Astrocyte (in vitro differentiated cells and primary cell): ENCODE measurements at regions not wholly inside any gene's neighbourhood (a gene's known extent, or its start where the extent isn't known, plus 50 kb on each side); places are given as distances from the start of the nearest gene placed in this dataset.
"Not testable (repeated sequence)": the region's sequence is repeated elsewhere in the genome, so short reads cannot be mapped to it uniquely, and the experiment has no call there.

ENCODE experiments used
- DNase-seq: peaks from one replicate; pipeline ENCODE4 v3.0.0-alpha.2; 2010; ENCODE audit warnings: low read depth
- FAIRE-seq: peaks from 2 replicates; lab custom pipeline; 2011; peaks lifted over from hg19 to GRCh38; lab: Jason Lieb, UNC
- H2AFZ ChIP-seq: 2 replicates; pipeline ENCODE4 v1.6.0; 2012; ENCODE audit warnings: low read depth, low read length, inconsistent platforms
- H3K27ac ChIP-seq: 2 replicates; pipeline ENCODE4 v1.5.1; 2011; ENCODE audit warnings: low read depth, low read length, inconsistent platforms
- H3K27me3 ChIP-seq: 2 replicates; pipeline ENCODE4 v1.6.0; 2011; ENCODE audit warnings: low read length, inconsistent platforms; ENCODE audit not compliant: insufficient read depth
- H3K36me3 ChIP-seq: 2 replicates; pipeline ENCODE4 v1.5.1; 2011; ENCODE audit warnings: low read length, inconsistent platforms; ENCODE audit not compliant: insufficient read depth
- H3K4me1 ChIP-seq: 2 replicates; pipeline ENCODE4 v1.5.1; 2011; ENCODE audit warnings: low read length, inconsistent platforms; ENCODE audit not compliant: insufficient read depth
- H3K4me2 ChIP-seq: 2 replicates; pipeline ENCODE4 v1.6.0; 2012; ENCODE audit warnings: low read length, inconsistent platforms
- H3K4me3 ChIP-seq: 2 replicates; pipeline ENCODE4 v1.5.1; 2011; ENCODE audit warnings: low read depth, mild to moderate bottlenecking, low read length, inconsistent platforms; ENCODE audit not compliant: insufficient read depth
- H3K79me2 ChIP-seq: 2 replicates; pipeline ENCODE4 v1.6.0; 2012; ENCODE audit warnings: mild to moderate bottlenecking, low read length, inconsistent platforms; ENCODE audit not compliant: insufficient read depth
- H3K9ac ChIP-seq: 2 replicates; pipeline ENCODE4 v1.6.0; 2012; ENCODE audit warnings: mild to moderate bottlenecking, low read length, inconsistent platforms
- H3K9me3 ChIP-seq: 2 replicates; pipeline ENCODE4 v1.5.1; 2012; ENCODE audit warnings: low read depth, mild to moderate bottlenecking, low read length, inconsistent platforms; ENCODE audit not compliant: insufficient read depth
- H4K20me1 ChIP-seq: 2 replicates; pipeline ENCODE4 v1.6.0; 2012; ENCODE audit warnings: low read length, inconsistent platforms; ENCODE audit not compliant: insufficient read depth
- H3K27ac Mint-ChIP-seq: one replicate; pipeline ENCODE4 v1.8.0; 2021; ENCODE audit warnings: mild to moderate bottlenecking, mixed read lengths; ENCODE audit not compliant: unreplicated experiment
- H3K27me3 Mint-ChIP-seq: one replicate; pipeline ENCODE4 v1.8.0; 2021; ENCODE audit warnings: low read depth, mixed read lengths; ENCODE audit not compliant: unreplicated experiment
- H3K36me3 Mint-ChIP-seq: one replicate; pipeline ENCODE4 v1.8.0; 2021; ENCODE audit warnings: low read depth, mixed read lengths; ENCODE audit not compliant: unreplicated experiment
- H3K4me1 Mint-ChIP-seq: one replicate; pipeline ENCODE4 v1.8.0; 2021; ENCODE audit warnings: low read depth, mixed read lengths; ENCODE audit not compliant: unreplicated experiment
- H3K4me3 Mint-ChIP-seq: one replicate; pipeline ENCODE4 v1.8.0; 2021; ENCODE audit warnings: mild to moderate bottlenecking, moderate library complexity, mixed read lengths; ENCODE audit not compliant: unreplicated experiment
- H3K9me3 Mint-ChIP-seq: one replicate; pipeline ENCODE4 v1.8.0; 2021; ENCODE audit warnings: mild to moderate bottlenecking, mixed read lengths; ENCODE audit not compliant: unreplicated experiment
- CTCF ChIP-seq: IDR thresholded peaks from 2 replicates; pipeline ENCODE4 v1.5.1; 2011; ENCODE audit warnings: low read depth, mild to moderate bottlenecking, inconsistent platforms, low read length, moderate library complexity; ENCODE audit not compliant: insufficient read depth
- EZH2 ChIP-seq: IDR thresholded peaks from 2 replicates; pipeline ENCODE4 v1.6.1; 2012; ENCODE audit warnings: mild to moderate bottlenecking, low read length, inconsistent platforms; ENCODE audit not compliant: insufficient read depth

DNA sequence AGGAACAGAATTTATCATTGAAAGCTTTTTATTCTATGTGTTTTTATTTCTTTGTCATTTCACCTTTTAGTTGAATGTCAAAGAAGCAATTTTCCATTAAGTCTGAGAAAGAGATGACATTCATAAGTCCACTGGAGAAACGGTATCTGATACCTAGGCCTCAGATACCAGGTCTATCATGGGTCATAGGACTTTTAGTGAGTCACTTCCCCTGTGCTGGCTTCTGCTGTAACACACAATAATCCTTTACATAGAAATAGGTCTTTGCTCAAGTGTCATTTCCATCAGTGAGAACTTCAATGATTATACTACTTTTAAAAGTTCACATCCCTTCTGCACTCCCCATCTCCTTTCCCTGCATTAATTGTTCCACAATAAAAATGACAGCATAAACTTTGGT is 125.5 kb upstream of the ARMCX2 start:
- Histone ChIP-seq H3K4me3 (no peak overlapping the region), H2AFZ (no peak overlapping the region), H3K79me2 (no peaks in the 10 kb centered on the region), H4K20me1 (no peaks in the 10 kb centered on the region), H3K27me3 (no peaks in the 10 kb centered on the region), H3K9ac (no peak overlapping the region), H3K4me2 (no peak overlapping the region), H3K4me1 (no peaks in the 10 kb centered on the region), H3K9me3 (no peaks in the 10 kb centered on the region), H3K36me3 (no peaks in the 10 kb centered on the region), H3K27ac (no peak overlapping the region)
- no peaks in the 10 kb centered on the region for H3K36me3 Mint-ChIP-seq
- DNase-seq, result no peak
- no peak for TF ChIP-seq CTCF
- no peak for TF ChIP-seq EZH2
- no peaks in the 10 kb centered on the region for H3K9me3 Mint-ChIP-seq
- H3K27me3 Mint-ChIP-seq, result no peaks in the 10 kb centered on the region
- H3K27ac Mint-ChIP-seq, result no peak overlapping the region
- peaks cover 2% of the 10 kb centered on the region for H3K4me1 Mint-ChIP-seq
- peak; percentile 9 for FAIRE-seq
- no peak overlapping the region for H3K4me3 Mint-ChIP-seq

GRCh38 chrX:101780421-101780820 is 120.8 kb upstream of the ARMCX2 start:
- not testable (repeated sequence) for H3K36me3 ChIP-seq, H3K4me1 Mint-ChIP-seq, DNase-seq, H3K27ac Mint-ChIP-seq, H3K4me2 ChIP-seq, H3K27me3 Mint-ChIP-seq, H3K36me3 Mint-ChIP-seq, H3K4me3 Mint-ChIP-seq, H3K79me2 ChIP-seq, H3K27ac ChIP-seq, FAIRE-seq, H2AFZ ChIP-seq, H4K20me1 ChIP-seq, H3K9me3 ChIP-seq, H3K9ac ChIP-seq, H3K27me3 ChIP-seq, H3K4me3 ChIP-seq, H3K9me3 Mint-ChIP-seq, H3K4me1 ChIP-seq

DNA sequence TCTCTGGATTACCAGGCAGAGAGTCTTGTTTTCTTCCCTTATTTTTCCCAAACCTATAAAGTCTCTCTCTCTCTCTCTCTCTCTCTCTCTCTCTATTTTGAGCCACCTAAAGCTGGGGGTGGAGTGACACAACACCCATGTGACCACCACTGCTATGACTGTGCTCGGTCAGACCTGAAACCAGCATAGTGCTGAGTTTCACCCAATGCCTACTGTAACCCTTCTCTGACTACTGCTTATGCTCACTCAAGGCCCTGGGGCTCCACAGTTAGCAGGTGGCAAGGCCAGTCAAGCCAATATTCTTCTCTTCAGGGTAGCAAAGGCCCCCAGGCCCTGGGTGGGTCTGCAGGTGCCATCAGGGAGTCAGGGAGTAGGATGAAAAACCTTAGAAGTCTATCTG is 114.7 kb upstream of the ARMCX2 start:
- TF ChIP-seq EZH2, result no peak
- TF ChIP-seq CTCF, result no peak
- H3K36me3 Mint-ChIP-seq, result no peaks in the 10 kb centered on the region
- H4K20me1 ChIP-seq, result no peaks in the 10 kb centered on the region

More for the DNA sequence above, 114.7 kb upstream of the ARMCX2 start:
- no peak overlapping the region for H3K4me3 ChIP-seq
- H3K27ac ChIP-seq, result no peak overlapping the region
- H2AFZ ChIP-seq, result no peak overlapping the region
- H3K9me3 ChIP-seq, result no peaks in the 10 kb centered on the region
- DNase-seq (no peak), FAIRE-seq (no peak)
- Mint-ChIP-seq H3K4me1 (no peaks in the 10 kb centered on the region), H3K9me3 (no peaks in the 10 kb centered on the region), H3K27me3 (no peaks in the 10 kb centered on the region), H3K4me3 (no peak overlapping the region), H3K27ac (no peak overlapping the region)
- no peaks in the 10 kb centered on the region for H3K4me1 ChIP-seq
- no peak overlapping the region for H3K9ac ChIP-seq
- no peak overlapping the region for H3K4me2 ChIP-seq
- no peaks in the 10 kb centered on the region for H3K27me3 ChIP-seq
- no peaks in the 10 kb centered on the region for H3K36me3 ChIP-seq
- H3K79me2 ChIP-seq, result no peaks in the 10 kb centered on the region
